GF-D8 (cell line): ENCODE measurements at regions not wholly inside any gene's neighbourhood (a gene's known extent, or its start where the extent isn't known, plus 50 kb on each side); places are given as distances from the start of the nearest gene placed in this dataset.
"Not testable (repeated sequence)": the region's sequence is repeated elsewhere in the genome, so short reads cannot be mapped to it uniquely, and the experiment has no call there.

ENCODE experiments used
- DNase-seq: peaks from one replicate; lab custom pipeline; 2025; lab: John Stamatoyannopoulos, UW

- DNase-seq: no peak
These were observed 182.8 kb upstream of the SMIM30 start for GRCh38 chr7:113301141-113301540.

DNA sequence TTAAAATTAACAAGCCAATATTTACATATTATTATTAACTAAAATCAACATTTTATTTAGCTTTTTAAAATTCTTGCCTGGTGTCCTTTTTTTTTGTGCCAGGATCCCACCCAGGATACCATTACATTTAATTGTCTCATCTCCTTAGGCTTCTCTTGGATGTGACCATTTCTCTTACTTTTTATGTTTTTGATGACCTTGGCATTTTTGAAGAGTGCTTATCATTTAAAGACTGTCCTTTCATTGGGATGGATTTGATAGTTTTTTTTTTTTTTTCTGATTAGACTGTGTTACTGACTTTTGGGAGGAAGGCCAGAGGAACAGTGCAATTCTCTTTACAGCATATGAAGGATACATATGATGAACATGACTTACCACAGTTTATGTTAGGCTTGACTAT, 181.4 kb upstream of the SMIM30 start:
- DNase-seq: no peak

GRCh38 chr7:113298501-113298900, 180.1 kb upstream of the SMIM30 start:
- no peak for DNase-seq

DNA sequence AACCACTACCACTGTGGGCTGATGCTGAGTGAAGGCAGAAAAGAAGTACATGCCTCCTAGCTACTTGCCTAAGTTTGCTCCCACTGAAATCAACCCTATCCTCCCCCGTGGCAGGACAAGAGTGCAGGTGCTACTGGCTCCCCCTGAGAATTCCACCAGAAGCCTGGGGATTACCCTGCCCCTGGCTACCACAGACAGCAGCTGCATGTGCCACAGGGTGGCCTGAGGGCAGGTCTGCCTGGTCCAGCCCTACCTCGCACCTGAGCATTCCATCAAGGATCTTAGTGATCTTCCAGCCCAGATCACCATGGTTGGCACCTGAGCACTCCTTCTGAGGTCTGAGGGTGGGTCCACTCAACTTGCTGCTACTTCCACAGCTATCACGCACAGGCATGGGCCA, 176.4 kb upstream of the SMIM30 start:
- no peak for DNase-seq

DNA sequence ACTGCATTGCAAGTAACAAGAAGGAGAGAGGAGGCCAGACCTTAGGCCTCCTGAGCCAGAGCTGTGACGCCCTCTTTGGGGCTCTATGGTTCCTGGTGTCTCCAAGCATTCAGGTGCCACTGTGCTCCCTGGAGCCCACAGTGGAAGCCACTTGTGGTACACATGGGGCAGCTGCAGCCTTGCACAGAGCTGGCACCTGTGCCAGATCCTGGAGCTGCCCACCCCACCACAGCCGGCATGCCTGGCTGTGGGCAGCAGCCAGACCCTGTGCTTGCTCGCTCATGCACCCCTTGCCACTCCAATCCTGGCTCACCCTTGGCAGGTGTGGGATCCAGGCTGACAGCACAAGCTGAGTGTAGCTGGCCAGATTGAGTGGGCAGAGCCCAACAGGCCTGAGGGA, 173.8 kb upstream of the SMIM30 start:
- no peak for DNase-seq

GRCh38 chr7:113291058-113291457, 172.7 kb upstream of the SMIM30 start:
- no peak for DNase-seq

DNA sequence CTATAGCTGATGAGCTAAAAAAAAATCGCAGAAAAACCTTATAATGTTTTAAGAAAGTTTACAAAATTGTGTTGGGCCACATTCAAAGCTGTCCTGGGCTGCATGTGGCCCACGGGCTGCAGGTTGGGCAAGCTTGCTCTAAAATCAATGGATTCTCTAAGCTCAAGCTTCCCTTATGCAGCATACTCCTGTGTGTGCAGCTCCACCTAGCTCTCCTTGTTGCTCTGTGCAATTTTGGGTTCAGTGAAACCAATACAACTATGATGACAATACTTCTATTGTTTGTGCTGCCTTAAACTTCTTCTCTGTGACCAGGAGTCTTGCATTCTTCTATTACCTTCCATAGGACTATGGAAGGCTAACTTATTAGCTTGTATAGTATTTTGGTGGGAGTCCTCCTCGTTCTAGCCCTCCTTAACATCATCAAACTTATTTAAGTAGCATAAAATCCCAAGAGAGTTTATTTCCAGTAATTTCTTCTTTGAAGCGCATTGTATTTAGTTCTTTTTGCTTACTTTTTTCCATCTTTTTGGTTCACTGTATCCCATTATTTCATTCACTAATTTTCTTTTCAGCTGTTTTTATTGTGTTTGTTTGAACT, 170.9 kb upstream of the SMIM30 start:
- DNase-seq: no peak

GRCh38 chr7:113285411-113285810, 167.1 kb upstream of the SMIM30 start:
- DNase-seq: no peak

- DNase-seq: no peak
These were observed 165.5 kb upstream of the SMIM30 start for GRCh38 chr7:113283861-113284260.

DNA sequence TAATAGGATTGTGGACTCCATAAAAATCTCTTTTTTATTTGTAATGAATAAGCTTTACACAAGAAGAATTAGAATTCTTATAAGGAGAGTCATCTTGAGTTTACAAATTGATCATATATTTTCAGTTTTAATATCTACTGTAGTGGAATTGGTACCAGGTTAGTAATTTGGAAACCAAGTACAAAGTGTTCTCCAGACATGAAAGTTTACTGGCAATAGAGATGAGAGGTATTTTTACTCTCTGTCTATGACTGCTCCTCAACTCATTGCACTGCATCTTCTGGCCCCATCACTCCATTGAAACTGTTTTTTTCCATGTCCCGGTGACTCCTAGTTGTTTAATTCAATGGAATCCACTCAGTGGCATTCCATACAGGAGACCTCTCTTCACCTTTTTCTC, 164.5 kb upstream of the SMIM30 start:
- no peak for DNase-seq

DNA sequence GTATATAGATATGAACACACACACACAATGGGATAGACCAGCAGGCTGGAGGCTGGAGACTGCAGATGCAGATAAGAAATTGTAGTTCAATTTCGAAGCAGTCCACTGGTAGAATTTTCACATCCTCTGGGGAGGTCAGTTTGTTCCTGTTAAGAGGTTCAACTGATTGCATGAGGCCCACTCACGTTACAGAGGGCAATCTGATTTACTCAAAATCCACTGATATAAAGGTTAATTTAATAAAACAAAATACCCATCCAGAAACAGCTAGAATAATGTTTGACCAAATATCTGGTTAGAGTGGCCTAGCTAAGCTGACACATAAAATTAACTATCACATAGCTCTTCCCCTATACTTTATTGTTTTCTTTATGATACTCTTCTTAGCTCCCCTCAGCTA, 162.9 kb upstream of the SMIM30 start:
- no peak for DNase-seq

DNA sequence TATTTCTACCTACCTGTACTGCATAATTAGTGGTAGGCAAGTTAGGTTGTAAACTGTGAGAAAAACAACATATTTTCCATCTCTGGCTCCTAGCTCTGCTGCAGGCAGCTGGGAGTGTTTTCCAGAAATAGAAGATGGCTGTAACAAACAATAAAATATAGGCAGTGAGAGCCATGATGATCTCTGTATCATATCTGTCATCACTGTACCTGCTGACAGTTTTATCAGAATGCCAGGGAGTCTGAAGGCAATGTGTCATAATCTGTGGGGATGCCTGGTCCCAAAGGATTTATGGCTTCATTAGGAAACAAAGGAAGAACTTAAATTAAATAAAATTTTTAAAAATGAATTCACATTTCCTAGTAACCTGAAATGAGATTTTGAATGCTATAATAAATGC, 160.9 kb upstream of the SMIM30 start:
- no peak for DNase-seq

- no peak for DNase-seq
These were observed 152.4 kb upstream of the SMIM30 start for GRCh38 chr7:113270790-113271189.

- DNase-seq: not testable (repeated sequence)
These were observed 151.2 kb upstream of the SMIM30 start for GRCh38 chr7:113269592-113269991.

GRCh38 chr7:113268757-113269156, 150.4 kb upstream of the SMIM30 start:
- no peak for DNase-seq

GRCh38 chr7:113267885-113268284, 149.5 kb upstream of the SMIM30 start:
- no peak for DNase-seq

GRCh38 chr7:113267271-113267670, 148.9 kb upstream of the SMIM30 start:
- no peak for DNase-seq

DNA sequence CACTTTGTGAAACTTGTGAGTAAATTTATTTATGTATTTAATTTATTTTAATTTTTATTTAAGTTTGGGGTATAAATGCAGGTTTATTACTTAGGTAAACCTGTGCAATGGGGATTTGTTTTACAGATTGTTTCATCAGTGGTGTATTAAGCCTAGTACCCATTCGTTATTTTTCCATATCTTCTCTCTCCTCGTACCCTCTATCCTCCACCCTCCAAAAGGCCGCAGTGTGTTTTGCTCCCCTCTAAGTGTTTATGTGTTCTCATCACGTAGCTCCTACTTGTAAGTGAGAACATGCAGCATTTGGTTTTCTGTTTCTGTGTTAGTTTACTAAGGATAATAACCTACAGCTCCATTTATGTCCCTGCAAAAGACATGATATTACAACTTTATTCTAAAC, 145.4 kb upstream of the SMIM30 start:
- DNase-seq: no peak

DNA sequence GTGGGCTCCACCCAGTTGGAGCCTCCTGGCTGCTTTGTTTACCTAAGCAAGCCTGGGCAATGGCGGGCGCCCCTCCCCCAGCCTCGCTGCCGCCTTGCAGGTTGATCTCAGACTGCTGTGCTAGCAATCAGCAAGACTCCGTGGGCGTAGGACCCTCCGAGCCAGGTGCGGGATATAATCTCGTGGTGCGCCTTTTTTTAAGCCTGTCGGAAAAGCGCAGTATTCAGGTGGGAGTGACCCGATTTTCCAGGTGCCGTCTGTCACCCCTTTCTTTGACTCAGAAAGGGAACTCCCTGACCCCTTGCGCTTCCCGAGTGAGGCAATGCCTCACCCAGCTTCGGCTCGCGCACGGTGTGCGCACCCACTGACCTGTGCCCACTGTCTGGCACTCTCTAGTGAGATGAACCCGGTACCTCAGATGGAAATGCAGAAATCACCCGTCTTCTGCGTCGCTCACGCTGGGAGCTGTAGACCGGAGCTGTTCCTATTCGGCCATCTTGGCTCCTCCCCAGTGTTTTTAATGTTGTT, 144.9 kb upstream of the SMIM30 start:
- not testable (repeated sequence) for DNase-seq

DNA sequence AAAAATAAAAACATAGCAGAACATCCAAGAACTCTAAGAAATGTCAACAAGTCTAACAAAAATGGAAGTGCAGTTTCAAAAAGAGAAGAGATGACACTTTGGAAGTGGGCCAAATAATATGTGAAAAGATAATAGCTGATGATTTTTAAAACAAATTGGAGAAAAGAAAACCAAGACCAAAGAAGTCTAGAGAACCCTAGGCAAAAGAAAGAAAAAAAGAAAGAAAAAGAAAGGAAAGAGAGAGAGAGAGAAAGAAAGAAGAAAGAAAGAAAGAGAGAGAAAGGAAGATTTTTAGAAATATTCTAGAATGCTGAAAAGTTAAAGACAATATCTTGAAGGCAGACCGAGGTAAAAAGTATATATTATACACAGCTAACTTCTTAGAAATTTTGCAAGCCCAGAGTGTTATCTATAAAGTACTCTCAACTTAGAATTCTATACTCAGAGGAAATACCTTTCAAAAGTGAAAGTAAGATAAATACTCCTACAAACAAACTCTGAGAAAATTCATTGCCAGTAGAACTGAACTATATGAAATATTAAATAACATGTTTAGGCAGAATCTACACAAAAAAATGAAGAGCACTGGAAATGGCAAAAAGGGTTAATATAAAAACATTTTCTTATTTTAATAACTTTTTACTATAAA, 138.7 kb upstream of the SMIM30 start:
- no peak for DNase-seq

DNA sequence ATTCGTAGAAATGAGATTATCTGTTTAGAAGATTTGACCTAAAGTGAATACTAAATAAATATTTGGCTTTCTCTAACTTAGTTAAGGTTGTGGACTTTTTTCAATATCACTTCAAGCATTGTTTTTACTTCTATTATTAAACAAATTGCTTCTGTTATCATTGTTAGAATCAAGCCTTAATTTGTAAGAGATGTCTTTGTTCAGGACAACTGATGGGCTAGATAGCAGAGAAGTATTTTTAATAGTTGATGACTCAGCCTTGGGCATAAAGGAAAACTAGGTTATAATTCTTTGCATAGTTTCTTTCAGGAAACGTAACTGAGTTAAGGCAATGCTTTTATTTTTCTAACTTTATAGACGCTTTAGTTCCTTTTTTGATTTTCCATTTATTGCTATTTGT, 128.8 kb upstream of the SMIM30 start:
- DNase-seq: no peak

DNA sequence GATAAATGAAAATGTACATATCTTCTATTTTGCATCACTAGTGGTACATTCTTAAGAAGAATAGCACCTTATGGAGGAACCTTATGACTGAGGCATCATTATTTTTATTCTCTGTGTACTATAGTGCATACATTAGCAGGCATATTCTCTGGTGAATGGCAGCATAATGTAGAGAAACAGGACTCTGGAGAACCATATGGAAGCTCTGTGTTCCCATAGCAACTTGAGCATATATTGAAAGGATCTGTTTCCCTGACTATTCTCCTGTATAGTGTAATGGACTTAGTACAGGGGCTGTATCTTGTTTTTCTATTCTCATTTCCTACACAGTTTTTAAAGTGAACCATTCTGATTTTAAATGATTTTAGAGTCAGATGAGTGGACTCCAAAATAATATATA, 128.4 kb upstream of the SMIM30 start:
- DNase-seq: no peak

GRCh38 chr7:113232885-113233284, 114.5 kb upstream of the SMIM30 start:
- no peak for DNase-seq

GRCh38 chr7:113230691-113231090, 112.3 kb upstream of the SMIM30 start:
- DNase-seq: no peak
